ENCODE measurements at regions not wholly inside any gene's neighbourhood (a gene's known extent, or its start where the extent isn't known, plus 50 kb on each side); places are given as distances from the start of the nearest gene placed in this dataset.

GRCh38 chr17:16882243-16882925 is 89.5 kb downstream of the TNFRSF13B start:
- H3K4me3 ChIP-seq (ENCODE audit: low read depth in 1 of 2, low read length in 2 of 2): no peak overlapping the region
- H2AFZ ChIP-seq (ENCODE audit: low read depth, low read length): no peak overlapping the region
- ATAC-seq (ENCODE audit: insufficient read depth, low read depth) (no peak), DNase-seq (no peak)
- TF ChIP-seq CTCF (IDR thresholded peaks at IDR 0.05; ENCODE audit: borderline replicate concordance, extremely low read depth, low read length, poor library complexity, severe bottlenecking) (no peak), EZH2 (IDR thresholded peaks at IDR 0.05; ENCODE audit: borderline replicate concordance, low read depth, low read length, severe bottlenecking) (no peak)
- H3K9me3 ChIP-seq (ENCODE audit: insufficient read depth, low read length, severe bottlenecking): no peaks in the 10 kb centered on the region
- no peak overlapping the region for H3K9ac ChIP-seq (ENCODE audit: low read depth, low read length)
- no peaks in the 10 kb centered on the region for H3K27me3 ChIP-seq (ENCODE audit: insufficient read depth, low read length, poor library complexity)
- H4K20me1 ChIP-seq (ENCODE audit: insufficient read depth, low read length): no peaks in the 10 kb centered on the region
- H3K36me3 ChIP-seq (ENCODE audit: insufficient read depth, low read length): no peaks in the 10 kb centered on the region
- no peak overlapping the region for H3K27ac ChIP-seq (ENCODE audit: low read length)
- H3K4me1 ChIP-seq (ENCODE audit: insufficient read depth, low read length): no peaks in the 10 kb centered on the region
- no peak overlapping the region for H3K4me2 ChIP-seq (ENCODE audit: insufficient read depth, low read length)
- H3K79me2 ChIP-seq (ENCODE audit: insufficient read depth, low read length): no peaks in the 10 kb centered on the region

- no peak for ATAC-seq (ENCODE audit: insufficient read depth, low read depth)
- H3K4me1 ChIP-seq (ENCODE audit: insufficient read depth, low read length): no peaks in the 10 kb centered on the region
- H3K9ac ChIP-seq (ENCODE audit: low read depth, low read length): no peak overlapping the region
- no peak for TF ChIP-seq CTCF (IDR thresholded peaks at IDR 0.05; ENCODE audit: borderline replicate concordance, extremely low read depth, low read length, poor library complexity, severe bottlenecking)
- no peak for TF ChIP-seq EZH2 (IDR thresholded peaks at IDR 0.05; ENCODE audit: borderline replicate concordance, low read depth, low read length, severe bottlenecking)
- no peaks in the 10 kb centered on the region for H3K9me3 ChIP-seq (ENCODE audit: insufficient read depth, low read length, severe bottlenecking)
- no peaks in the 10 kb centered on the region for H4K20me1 ChIP-seq (ENCODE audit: insufficient read depth, low read length)
- DNase-seq: no peak
- no peak overlapping the region for H3K27ac ChIP-seq (ENCODE audit: low read length)
- H3K36me3 ChIP-seq (ENCODE audit: insufficient read depth, low read length): no peaks in the 10 kb centered on the region
- no peak overlapping the region for H3K4me3 ChIP-seq (ENCODE audit: low read depth in 1 of 2, low read length in 2 of 2)
- no peak overlapping the region for H3K4me2 ChIP-seq (ENCODE audit: insufficient read depth, low read length)
- no peaks in the 10 kb centered on the region for H3K79me2 ChIP-seq (ENCODE audit: insufficient read depth, low read length)
- no peak overlapping the region for H2AFZ ChIP-seq (ENCODE audit: low read depth, low read length)
- H3K27me3 ChIP-seq (ENCODE audit: insufficient read depth, low read length, poor library complexity): no peaks in the 10 kb centered on the region
Measured at GRCh38 chr17:16881239-16881924, 90.5 kb downstream of the TNFRSF13B start.

DNA sequence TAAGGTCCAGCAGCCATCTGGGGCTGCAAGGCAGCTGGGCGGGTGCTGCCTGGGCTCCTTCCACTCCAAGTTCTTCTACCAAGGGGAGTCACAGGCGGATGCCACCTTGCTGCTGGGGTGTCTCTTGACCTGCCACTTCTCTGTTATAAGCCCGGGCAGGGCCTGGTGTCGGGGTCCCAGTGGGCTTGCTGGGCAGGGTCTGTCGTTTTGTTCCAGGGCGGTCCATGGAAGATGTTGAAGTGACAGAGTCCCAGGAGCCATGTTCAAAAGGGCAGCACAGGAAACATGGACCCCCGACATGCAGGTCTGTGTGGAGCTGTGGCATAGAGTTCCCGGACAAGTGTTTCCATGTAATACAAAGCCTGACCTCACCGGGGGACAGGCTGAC is 91.1 kb downstream of the TNFRSF13B start:
- Histone ChIP-seq H3K27me3 (ENCODE audit: insufficient read depth, low read length, poor library complexity) (no peaks in the 10 kb centered on the region), H4K20me1 (ENCODE audit: insufficient read depth, low read length) (no peaks in the 10 kb centered on the region), H3K9me3 (ENCODE audit: insufficient read depth, low read length, severe bottlenecking) (no peaks in the 10 kb centered on the region), H3K4me1 (ENCODE audit: insufficient read depth, low read length) (no peaks in the 10 kb centered on the region), H2AFZ (ENCODE audit: low read depth, low read length) (no peak overlapping the region), H3K4me3 (ENCODE audit: low read depth in 1 of 2, low read length in 2 of 2) (no peak overlapping the region), H3K4me2 (ENCODE audit: insufficient read depth, low read length) (no peak overlapping the region), H3K27ac (ENCODE audit: low read length) (no peak overlapping the region), H3K36me3 (ENCODE audit: insufficient read depth, low read length) (no peaks in the 10 kb centered on the region), H3K79me2 (ENCODE audit: insufficient read depth, low read length) (no peaks in the 10 kb centered on the region), H3K9ac (ENCODE audit: low read depth, low read length) (no peak overlapping the region)
- DNase-seq: no peak
- no peak for ATAC-seq (ENCODE audit: insufficient read depth, low read depth)
- TF ChIP-seq CTCF (IDR thresholded peaks at IDR 0.05; ENCODE audit: borderline replicate concordance, extremely low read depth, low read length, poor library complexity, severe bottlenecking): no peak
- no peak for TF ChIP-seq EZH2 (IDR thresholded peaks at IDR 0.05; ENCODE audit: borderline replicate concordance, low read depth, low read length, severe bottlenecking)
